ENCODE measurements at regions not wholly inside any gene's neighbourhood (a gene's known extent, or its start where the extent isn't known, plus 50 kb on each side); places are given as distances from the start of the nearest gene placed in this dataset.

DNA sequence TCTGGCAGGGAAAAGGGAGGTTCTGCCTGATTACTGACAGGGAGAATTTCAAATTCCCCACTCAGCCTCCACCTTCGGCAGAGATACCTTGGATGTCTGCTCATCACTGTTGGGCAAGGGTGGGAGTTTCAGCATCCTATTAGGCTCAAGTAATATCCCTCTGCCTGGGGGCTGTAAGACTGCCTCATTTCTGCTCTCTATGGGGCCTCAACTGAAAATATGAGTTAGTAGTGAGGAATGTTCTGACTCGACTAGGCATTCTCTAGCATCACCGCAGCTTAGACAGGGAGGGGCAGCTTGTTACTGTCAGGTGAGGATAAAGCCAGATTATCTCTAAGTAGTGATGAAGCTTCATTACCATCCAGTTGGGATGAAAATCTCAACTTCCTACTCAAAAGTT is 87.7 kb upstream of the LRP1B start:
- TF ChIP-seq, protein P1, sequence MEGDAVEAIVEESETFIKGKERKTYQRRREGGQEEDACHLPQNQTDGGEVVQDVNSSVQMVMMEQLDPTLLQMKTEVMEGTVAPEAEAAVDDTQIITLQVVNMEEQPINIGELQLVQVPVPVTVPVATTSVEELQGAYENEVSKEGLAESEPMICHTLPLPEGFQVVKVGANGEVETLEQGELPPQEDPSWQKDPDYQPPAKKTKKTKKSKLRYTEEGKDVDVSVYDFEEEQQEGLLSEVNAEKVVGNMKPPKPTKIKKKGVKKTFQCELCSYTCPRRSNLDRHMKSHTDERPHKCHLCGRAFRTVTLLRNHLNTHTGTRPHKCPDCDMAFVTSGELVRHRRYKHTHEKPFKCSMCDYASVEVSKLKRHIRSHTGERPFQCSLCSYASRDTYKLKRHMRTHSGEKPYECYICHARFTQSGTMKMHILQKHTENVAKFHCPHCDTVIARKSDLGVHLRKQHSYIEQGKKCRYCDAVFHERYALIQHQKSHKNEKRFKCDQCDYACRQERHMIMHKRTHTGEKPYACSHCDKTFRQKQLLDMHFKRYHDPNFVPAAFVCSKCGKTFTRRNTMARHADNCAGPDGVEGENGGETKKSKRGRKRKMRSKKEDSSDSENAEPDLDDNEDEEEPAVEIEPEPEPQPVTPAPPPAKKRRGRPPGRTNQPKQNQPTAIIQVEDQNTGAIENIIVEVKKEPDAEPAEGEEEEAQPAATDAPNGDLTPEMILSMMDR (IDR thresholded peaks at IDR 0.05), result no peak
- TF ChIP-seq POLR2AphosphoS5 (IDR thresholded peaks at IDR 0.05) (no peak), POLR2A (IDR thresholded peaks at IDR 0.05) (no peak), EP300 (IDR thresholded peaks at IDR 0.05) (no peak)

Measured in upper lobe of left lung (tissue), 4 donors.